NB4 (cell line): ENCODE measurements at regions not wholly inside any gene's neighbourhood (a gene's known extent, or its start where the extent isn't known, plus 50 kb on each side); places are given as distances from the start of the nearest gene placed in this dataset.

Experiments
- CTCF ChIP-seq: IDR thresholded peaks from one replicate; pipeline ENCODE4 v1.5.1; 2012; ENCODE audit warnings: low read depth, low read length
- MYC ChIP-seq: IDR thresholded peaks from 2 replicates; pipeline ENCODE4 v1.6.1; 2011; ENCODE audit warnings: low read depth, low read length
- POLR2A ChIP-seq: IDR thresholded peaks from 2 replicates; pipeline ENCODE4 v1.6.1; 2011; ENCODE audit warnings: mild to moderate bottlenecking; ENCODE audit not compliant: insufficient read length; ENCODE audit errors: extremely low read depth

- TF ChIP-seq CTCF (no peak), POLR2A (no peak), MYC (no peak)
These were observed 78.1 kb upstream of the HEY2 start for GRCh38 chr6:125671323-125671722.
